ENCODE measurements at regions not wholly inside any gene's neighbourhood (a gene's known extent, or its start where the extent isn't known, plus 50 kb on each side); places are given as distances from the start of the nearest gene placed in this dataset.
"Not testable (repeated sequence)": the region's sequence is repeated elsewhere in the genome, so short reads cannot be mapped to it uniquely, and the experiment has no call there.

GRCh38 chr5:173667702-173668101, 51.3 kb upstream of the BOD1 start:
- no peak for DNase-seq

GRCh38 chr5:173668245-173668800, 51.9 kb upstream of the BOD1 start:
- no peak for DNase-seq

GRCh38 chr5:173668910-173669309, 52.5 kb upstream of the BOD1 start:
- DNase-seq = no peak

GRCh38 chr5:173669483-173669882, 53.0 kb upstream of the BOD1 start:
- DNase-seq = no peak

GRCh38 chr5:173670130-173670651, 53.7 kb upstream of the BOD1 start:
- no peak for DNase-seq

- DNase-seq = no peak
Observed at GRCh38 chr5:173670791-173671120, 54.3 kb upstream of the BOD1 start.

GRCh38 chr5:173671121-173671949, 54.9 kb upstream of the BOD1 start:
- DNase-seq = no peak

GRCh38 chr5:173672166-173672565, 55.7 kb upstream of the BOD1 start:
- no peak for DNase-seq

GRCh38 chr5:173672891-173673290, 56.4 kb upstream of the BOD1 start:
- DNase-seq = no peak

- DNase-seq = no peak
Observed at GRCh38 chr5:173673295-173674101, 57.0 kb upstream of the BOD1 start.

- no peak for DNase-seq
Observed at GRCh38 chr5:173675287-173675996, 59.0 kb upstream of the BOD1 start.

- no peak for DNase-seq
Observed at GRCh38 chr5:173676375-173676774, 59.9 kb upstream of the BOD1 start.

- DNase-seq = no peak
Observed at GRCh38 chr5:173677125-173677672, 60.7 kb upstream of the BOD1 start.

- DNase-seq = no peak
Observed at GRCh38 chr5:173679909-173680630, 63.6 kb upstream of the BOD1 start.

- no peak for DNase-seq
Observed at GRCh38 chr5:173680660-173681242, 64.3 kb upstream of the BOD1 start.

GRCh38 chr5:173682313-173682712, 65.9 kb upstream of the BOD1 start:
- DNase-seq = no peak

- not testable (repeated sequence) for DNase-seq
Observed at GRCh38 chr5:173684535-173684934, 68.1 kb upstream of the BOD1 start.

- DNase-seq = no peak
Observed at GRCh38 chr5:173686950-173687349, 70.5 kb upstream of the BOD1 start.

GRCh38 chr5:173688703-173689102, 72.3 kb upstream of the BOD1 start:
- DNase-seq = no peak

GRCh38 chr5:173689171-173689736, 72.8 kb upstream of the BOD1 start:
- DNase-seq = no peak
